ENCODE measurements at regions not wholly inside any gene's neighbourhood (a gene's known extent, or its start where the extent isn't known, plus 50 kb on each side); places are given as distances from the start of the nearest gene placed in this dataset.

- TF ChIP-seq CTCF (IDR thresholded peaks at IDR 0.05): no peak
- no peak for TF ChIP-seq EZH2 (IDR thresholded peaks at IDR 0.05; ENCODE audit: borderline replicate concordance, insufficient read depth, low read depth, low read length, poor library complexity, severe bottlenecking)
These were observed 246.6 kb downstream of the FAM76B start for GRCh38 chr11:95542868-95543551.

Data from B cell (primary cell).